Hepatocyte (in vitro differentiated cells): ENCODE measurements at regions not wholly inside any gene's neighbourhood (a gene's known extent, or its start where the extent isn't known, plus 50 kb on each side); places are given as distances from the start of the nearest gene placed in this dataset.

Experiments
- DNase-seq: peaks from one replicate; pipeline ENCODE4 v3.0.0-alpha.2; 2016; ENCODE audit warnings: low spot score
- H2AFZ ChIP-seq: fragments of 200-600 bp; sonication (generic); 2 replicates; pipeline ENCODE4 v1.6.0; 2016; ENCODE audit warnings: antibody characterized with exemption, mild to moderate bottlenecking
- H3K27ac ChIP-seq: fragments of 200-600 bp; sonication (generic); 2 replicates; pipeline ENCODE4 v1.5.1; 2016; ENCODE audit warnings: mild to moderate bottlenecking
- H3K27me3 ChIP-seq: fragments of 200-600 bp; sonication (generic); 2 replicates; pipeline ENCODE4 v1.6.1; 2016
- H3K36me3 ChIP-seq: fragments of 200-600 bp; sonication (generic); replicated peaks from 2 replicates; pipeline ENCODE4 v1.5.1; 2016; ENCODE audit warnings: low read depth; ENCODE audit not compliant: insufficient read depth
- H3K4me1 ChIP-seq: fragments of 200-600 bp; sonication (generic); 2 replicates; pipeline ENCODE4 v1.5.1; 2016; ENCODE audit warnings: mild to moderate bottlenecking, moderate library complexity; ENCODE audit not compliant: insufficient read depth
- H3K4me2 ChIP-seq: fragments of 200-600 bp; sonication (generic); 2 replicates; pipeline ENCODE4 v1.6.0; 2016
- H3K4me3 ChIP-seq: fragments of 200-600 bp; sonication (generic); 2 replicates; pipeline ENCODE4 v1.5.1; 2016; ENCODE audit warnings: mild to moderate bottlenecking
- H3K79me2 ChIP-seq: fragments of 200-600 bp; sonication (generic); 2 replicates; pipeline ENCODE4 v1.6.0; 2017; ENCODE audit warnings: mild to moderate bottlenecking
- H3K9me2 ChIP-seq: fragments of 200-600 bp; sonication (generic); replicated peaks from 2 replicates; pipeline ENCODE4 v1.6.0; 2017; ENCODE audit warnings: mild to moderate bottlenecking; ENCODE audit not compliant: insufficient read depth
- H3K9me3 ChIP-seq: fragments of 200-600 bp; sonication (generic); 2 replicates; pipeline ENCODE4 v1.5.1; 2016; ENCODE audit warnings: low read depth, mild to moderate bottlenecking
- H4K20me1 ChIP-seq: fragments of 200-600 bp; sonication (generic); 2 replicates; pipeline ENCODE4 v1.6.0; 2016; ENCODE audit warnings: mild to moderate bottlenecking; ENCODE audit not compliant: insufficient read depth, poor library complexity, severe bottlenecking
- CTCF ChIP-seq: fragments of 200-600 bp; sonication (generic); IDR thresholded peaks from 2 replicates; pipeline ENCODE4 v1.5.1; 2016; ENCODE audit warnings: antibody characterized with exemption, mild to moderate bottlenecking; ENCODE audit not compliant: poor library complexity
- EZH2 ChIP-seq: fragments of 200-600 bp; sonication (generic); IDR thresholded peaks from 2 replicates; pipeline ENCODE4 v1.6.1; 2016; ENCODE audit warnings: antibody characterized with exemption, mild to moderate bottlenecking, borderline replicate concordance
- EZH2phosphoT487 ChIP-seq: fragments of 200-600 bp; sonication (generic); IDR thresholded peaks from one replicate; pipeline ENCODE4 v1.6.1; 2018; ENCODE audit warnings: antibody characterized with exemption, mild to moderate bottlenecking, low read depth, moderate library complexity; ENCODE audit not compliant: unreplicated experiment, severe bottlenecking
- WGBS: methylation state at CpG from one replicate; pipeline ENCODE4 v1.1.6; 2016; ENCODE audit warnings: low lambda C conversion rate; ENCODE audit errors: missing lambda C conversion rate; 5-methylcytosine and 5-hydroxymethylcytosine counted together

- Histone ChIP-seq H3K36me3 (no peaks in the 10 kb centered on the region), H3K27ac (no peak overlapping the region), H4K20me1 (no peaks in the 10 kb centered on the region), H3K27me3 (no peaks in the 10 kb centered on the region), H3K9me3 (no peaks in the 10 kb centered on the region), H3K79me2 (no peaks in the 10 kb centered on the region), H3K4me2 (no peak overlapping the region), H3K4me3 (no peak overlapping the region), H3K4me1 (no peaks in the 10 kb centered on the region), H3K9me2 (no peaks in the 10 kb centered on the region), H2AFZ (no peak overlapping the region)
- 74% methylated on average over 5 of the region's 5 CpGs for WGBS
- no peak for TF ChIP-seq CTCF
- TF ChIP-seq EZH2phosphoT487, result no peak
- no peak for TF ChIP-seq EZH2
- DNase-seq, result no peak
Measured at GRCh38 chr4:188695261-188695660, 556.0 kb downstream of the TRIML1 start.

GRCh38 chr4:188697243-188697642, 558.0 kb downstream of the TRIML1 start:
- H3K36me3 ChIP-seq, result no peaks in the 10 kb centered on the region
- TF ChIP-seq CTCF, result no peak
- no peaks in the 10 kb centered on the region for H3K79me2 ChIP-seq
- WGBS, result 83% methylated on average over 1 of the region's 1 CpG
- no peaks in the 10 kb centered on the region for H4K20me1 ChIP-seq
- no peaks in the 10 kb centered on the region for H3K4me1 ChIP-seq
- no peak overlapping the region for H3K27ac ChIP-seq
- H3K9me3 ChIP-seq, result no peaks in the 10 kb centered on the region
- no peaks in the 10 kb centered on the region for H3K9me2 ChIP-seq
- no peaks in the 10 kb centered on the region for H3K27me3 ChIP-seq
- no peak overlapping the region for H3K4me3 ChIP-seq
- H2AFZ ChIP-seq, result no peak overlapping the region
- no peak overlapping the region for H3K4me2 ChIP-seq
- no peak for DNase-seq

- no peak overlapping the region for H3K4me3 ChIP-seq
- TF ChIP-seq CTCF (no peak), EZH2 (no peak), EZH2phosphoT487 (no peak)
- no peaks in the 10 kb centered on the region for H3K36me3 ChIP-seq
- no peaks in the 10 kb centered on the region for H3K9me2 ChIP-seq
- no peaks in the 10 kb centered on the region for H3K9me3 ChIP-seq
- no peaks in the 10 kb centered on the region for H3K79me2 ChIP-seq
- DNase-seq, result no peak
- no peak overlapping the region for H2AFZ ChIP-seq
- no peak overlapping the region for H3K27ac ChIP-seq
- H3K4me1 ChIP-seq, result no peaks in the 10 kb centered on the region
- 95% methylated on average over 4 of the region's 4 CpGs for WGBS
- no peaks in the 10 kb centered on the region for H3K27me3 ChIP-seq
- no peak overlapping the region for H3K4me2 ChIP-seq
- H4K20me1 ChIP-seq, result no peaks in the 10 kb centered on the region
Measured at GRCh38 chr4:188701952-188702351, 562.7 kb downstream of the TRIML1 start.

- H3K4me3 ChIP-seq, result no peak overlapping the region
- WGBS, result 91% methylated on average over 5 of the region's 5 CpGs
- H3K36me3 ChIP-seq, result no peaks in the 10 kb centered on the region
- no peaks in the 10 kb centered on the region for H3K9me3 ChIP-seq
- no peaks in the 10 kb centered on the region for H3K79me2 ChIP-seq
- no peaks in the 10 kb centered on the region for H4K20me1 ChIP-seq
- DNase-seq, result no peak
- no peak overlapping the region for H2AFZ ChIP-seq
- H3K4me1 ChIP-seq, result no peaks in the 10 kb centered on the region
- H3K4me2 ChIP-seq, result no peak overlapping the region
- no peak overlapping the region for H3K27ac ChIP-seq
- TF ChIP-seq EZH2, result no peak
- no peaks in the 10 kb centered on the region for H3K9me2 ChIP-seq
- H3K27me3 ChIP-seq, result no peaks in the 10 kb centered on the region
Measured at GRCh38 chr4:188704288-188704687, 565.0 kb downstream of the TRIML1 start.
